H9 (cell line): ENCODE measurements at regions not wholly inside any gene's neighbourhood (a gene's known extent, or its start where the extent isn't known, plus 50 kb on each side); places are given as distances from the start of the nearest gene placed in this dataset.
A peak's percentile ranks its signal among the peaks of the same experiment; 100 is the strongest.

Source experiments
- DNase-seq: peaks from one replicate; pipeline ENCODE4 v3.0.0-alpha.2; 2017
- H2AFZ ChIP-seq: one replicate; pipeline ENCODE4 v1.6.1; 2013; ENCODE audit warnings: mild to moderate bottlenecking, low read length, control low read depth, moderate library complexity
- H2AK5ac ChIP-seq: 2 replicates; pipeline ENCODE4 v1.6.1; 2013; ENCODE audit warnings: low read length, control low read depth, mixed read lengths; ENCODE audit not compliant: insufficient read length
- H2BK120ac ChIP-seq: one replicate; pipeline ENCODE4 v1.6.1; 2013; ENCODE audit warnings: low read depth, mild to moderate bottlenecking, low read length, control low read depth, inconsistent platforms; ENCODE audit not compliant: poor library complexity, severe bottlenecking
- H2BK12ac ChIP-seq: 2 replicates; pipeline ENCODE4 v1.6.1; 2013; ENCODE audit warnings: low read length, control low read depth, mixed read lengths, low read depth; ENCODE audit not compliant: insufficient read length
- H2BK15ac ChIP-seq: 2 replicates; pipeline ENCODE4 v1.6.1; 2013; ENCODE audit warnings: low read depth, low read length, control low read depth
- H2BK20ac ChIP-seq: one replicate; pipeline ENCODE4 v1.6.1; 2013; ENCODE audit warnings: low read depth, mild to moderate bottlenecking, low read length, control low read depth, inconsistent platforms; ENCODE audit not compliant: poor library complexity, severe bottlenecking
- H2BK5ac ChIP-seq: 2 replicates; pipeline ENCODE4 v1.6.1; 2013; ENCODE audit warnings: low read length, control low read depth, mixed read lengths; ENCODE audit not compliant: insufficient read length
- H3K14ac ChIP-seq: 2 replicates; pipeline ENCODE4 v1.6.1; 2013; ENCODE audit warnings: low read length, control low read depth; ENCODE audit not compliant: insufficient read depth
- H3K18ac ChIP-seq: 2 replicates; pipeline ENCODE4 v1.6.1; 2013; ENCODE audit warnings: low read depth, mild to moderate bottlenecking, mixed read lengths, low read length, control low read depth; ENCODE audit not compliant: insufficient read length
- H3K23ac ChIP-seq: 2 replicates; pipeline ENCODE4 v1.6.1; 2013; ENCODE audit warnings: low read length, control low read depth, mixed read lengths, low read depth; ENCODE audit not compliant: insufficient read length
- H3K23me2 ChIP-seq: 2 replicates; pipeline ENCODE4 v1.6.1; 2013; ENCODE audit warnings: low read depth, mild to moderate bottlenecking, mixed read lengths, low read length, control low read depth; ENCODE audit not compliant: insufficient read length, poor library complexity, severe bottlenecking
- H3K27ac ChIP-seq: 2 replicates; pipeline ENCODE4 v1.5.1; 2013; ENCODE audit warnings: low read length, control low read depth, mixed read lengths, low read depth; ENCODE audit not compliant: insufficient read length
- H3K27me3 ChIP-seq: 2 replicates; pipeline ENCODE4 v1.6.1; 2013; ENCODE audit warnings: low read length, control low read depth, inconsistent platforms; ENCODE audit not compliant: insufficient read depth
- H3K4ac ChIP-seq: 2 replicates; pipeline ENCODE4 v1.6.1; 2013; ENCODE audit warnings: low read depth, mild to moderate bottlenecking, control low read depth, inconsistent platforms, low read length, moderate library complexity
- H3K4me1 ChIP-seq: 2 replicates; pipeline ENCODE4 v1.6.1; 2013; ENCODE audit warnings: low read length, control low read depth, inconsistent platforms; ENCODE audit not compliant: insufficient read depth
- H3K4me2 ChIP-seq: 2 replicates; pipeline ENCODE4 v1.6.1; 2013; ENCODE audit warnings: low read length, control low read depth, mixed read lengths; ENCODE audit not compliant: insufficient read length, insufficient read depth
- H3K56ac ChIP-seq: 2 replicates; pipeline ENCODE4 v1.6.1; 2013; ENCODE audit warnings: low read depth, mild to moderate bottlenecking, mixed read lengths, low read length, control low read depth; ENCODE audit not compliant: insufficient read length
- H3K79me1 ChIP-seq: 2 replicates; pipeline ENCODE4 v1.6.1; 2013; ENCODE audit warnings: low read depth, mild to moderate bottlenecking, moderate library complexity, low read length, control low read depth, inconsistent platforms; ENCODE audit not compliant: insufficient read depth, poor library complexity, severe bottlenecking
- H3K79me2 ChIP-seq: 2 replicates; pipeline ENCODE4 v1.6.1; 2013; ENCODE audit warnings: low read length, control low read depth, inconsistent platforms; ENCODE audit not compliant: insufficient read depth
- H3K9ac ChIP-seq: 2 replicates; pipeline ENCODE4 v1.6.1; 2013; ENCODE audit warnings: low read length, control low read depth, mixed read lengths; ENCODE audit not compliant: insufficient read length; ENCODE audit errors: extremely low read depth
- H3K9me3 ChIP-seq: one replicate; pipeline ENCODE4 v1.6.1; 2013; ENCODE audit warnings: low read depth, low read length, inconsistent platforms; ENCODE audit not compliant: control insufficient read depth
- H3T11ph ChIP-seq: one replicate; pipeline ENCODE4 v1.6.1; 2013; ENCODE audit warnings: mild to moderate bottlenecking, low read length, control low read depth, inconsistent platforms
- H4K20me1 ChIP-seq: one replicate; pipeline ENCODE4 v1.6.1; 2013; ENCODE audit not compliant: control insufficient read depth, insufficient read length, insufficient read depth
- H4K5ac ChIP-seq: 2 replicates; pipeline ENCODE4 v1.6.1; 2013; ENCODE audit warnings: low read depth, mild to moderate bottlenecking, mixed read lengths, low read length, control low read depth; ENCODE audit not compliant: insufficient read length
- H4K8ac ChIP-seq: replicated peaks from 2 replicates; pipeline ENCODE4 v1.6.1; 2013; ENCODE audit warnings: low read length, control low read depth, mixed read lengths, low read depth; ENCODE audit not compliant: insufficient read length
- H4K91ac ChIP-seq: 2 replicates; pipeline ENCODE4 v1.6.1; 2013; ENCODE audit warnings: low read depth, mild to moderate bottlenecking, moderate library complexity, mixed read lengths, low read length, control low read depth; ENCODE audit not compliant: insufficient read length
- H3K27ac Mint-ChIP-seq, 3 experiments: 2 replicates in 2 of 3; 3 replicates in 1 of 3; pipeline ENCODE4 v1.8.0; 2020 to 2021; ENCODE audit warnings: mixed read lengths in 3 of 3, mild to moderate bottlenecking in 1 of 3, moderate library complexity in 1 of 3
- H3K27me3 Mint-ChIP-seq: 2 replicates; pipeline ENCODE4 v1.8.0; 2021; ENCODE audit warnings: low read depth, mild to moderate bottlenecking, moderate library complexity, mixed read lengths
- H3K36me3 Mint-ChIP-seq, 3 experiments: 2 replicates in 2 of 3; 3 replicates in 1 of 3; pipeline ENCODE4 v1.8.0; 2020 to 2021; ENCODE audit warnings: low read depth in 3 of 3, mixed read lengths in 3 of 3; ENCODE audit not compliant: insufficient read depth in 1 of 3
- H3K4me1 Mint-ChIP-seq, 2 experiments: 2 replicates each; pipeline ENCODE4 v1.8.0; 2020; ENCODE audit warnings: mixed read lengths in 2 of 2
- H3K4me3 Mint-ChIP-seq, 2 experiments: 2 replicates in 1 of 2; 3 replicates in 1 of 2; pipeline ENCODE4 v1.8.0; 2020 to 2021; ENCODE audit warnings: mild to moderate bottlenecking in 2 of 2, mixed read lengths in 2 of 2, moderate library complexity in 1 of 2
- H3K9me3 Mint-ChIP-seq, 2 experiments: 2 replicates in 1 of 2; 3 replicates in 1 of 2; pipeline ENCODE4 v1.8.0; 2020; ENCODE audit warnings: mild to moderate bottlenecking in 2 of 2, mixed read lengths in 2 of 2, moderate library complexity in 1 of 2
- whole genome bisulfite sequencing: extraction: QIAGEN DNeasy Blood & Tissue Kit; methylation state at CpG from one replicate; pipeline ENCODE4 v1.1.7; 2013; ENCODE audit warnings: missing lambda C conversion rate, low lambda C conversion rate, mixed read lengths; ENCODE audit not compliant: insufficient read length; ENCODE audit errors: extremely low coverage; 5-methylcytosine and 5-hydroxymethylcytosine counted together
- TF ChIP-seq, protein P1 (sequence below): fragments of 200-600 bp; sonication (generic); conservative IDR thresholded peaks from 3 replicates; pipeline ENCODE4 v1.8.0; 2021; ENCODE audit warnings: antibody characterized with exemption, mild to moderate bottlenecking

DNA sequence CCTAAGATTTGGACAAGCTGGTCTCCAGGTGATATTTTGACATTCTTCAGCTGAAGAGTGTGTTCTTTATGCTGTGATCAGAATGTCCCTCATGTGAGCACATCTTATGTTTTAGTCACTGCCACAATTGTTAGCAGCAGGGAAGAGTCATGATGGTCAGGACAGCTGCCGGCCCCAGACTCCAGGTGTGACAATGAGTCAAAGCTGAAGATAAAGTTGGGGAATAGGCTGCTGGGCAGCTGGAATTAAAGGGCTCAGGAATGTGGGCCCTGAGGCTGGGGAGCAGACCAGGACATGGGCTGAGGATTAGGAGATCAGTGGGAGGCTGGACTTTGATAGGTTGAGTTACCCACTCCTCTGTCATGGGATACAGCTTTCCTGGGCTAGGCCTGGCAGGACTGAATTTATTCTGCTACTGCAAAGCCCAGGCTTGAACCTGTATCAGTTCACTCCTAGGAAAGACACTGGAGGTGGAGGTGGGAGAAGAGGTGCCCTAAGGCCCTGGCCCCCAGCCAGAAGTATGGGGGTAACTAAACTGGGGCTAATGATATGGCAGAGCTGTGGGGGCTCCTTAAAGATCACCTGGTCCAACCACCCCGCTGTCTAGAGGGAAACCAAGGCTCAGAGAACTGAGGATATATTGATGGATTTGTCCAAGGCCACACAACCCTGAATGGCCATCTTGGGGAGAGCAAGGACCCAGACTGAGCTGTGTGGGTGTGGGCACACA is 119.5 kb downstream of the PJA1 start:
- Mint-ChIP-seq H3K4me1 (0 out of 4 replicates have a peak, but pooled peaks cover 0 to 3% of the 10 kb centered on the region in 2 experiments), H3K27ac (no peak overlapping the region), H3K9me3 (peaks cover 41 to 48% of the 10 kb centered on the region in 2 experiments), H3K4me3 (no peak overlapping the region), H3K27me3 (peaks cover 14% of the 10 kb centered on the region), H3K36me3 (peaks cover 0 to 2% (median 0%) of the 10 kb centered on the region in 3 experiments; a peak in 2 of 7 replicates)
- Histone ChIP-seq H4K91ac (no peak overlapping the region), H3K9ac (no peak overlapping the region), H2AFZ (no peak overlapping the region), H2AK5ac (no peak overlapping the region), H4K20me1 (no peaks in the 10 kb centered on the region), H3K4me2 (no peak overlapping the region), H4K5ac (no peak overlapping the region), H2BK120ac (no peak overlapping the region), H3K56ac (no peak overlapping the region), H3K18ac (no peak overlapping the region), H3K4me1 (no peaks in the 10 kb centered on the region), H3K79me2 (no peaks in the 10 kb centered on the region), H3K4ac (no peak overlapping the region), H3K23me2 (no peaks in the 10 kb centered on the region), H3K27ac (no peak overlapping the region), H3K23ac (no peak overlapping the region), H3K27me3 (no peaks in the 10 kb centered on the region; the same call in 1 of the 2 replicates), H3K9me3 (no peaks in the 10 kb centered on the region), H3K14ac (no peak overlapping the region), H2BK12ac (no peak overlapping the region), H2BK15ac (no peak overlapping the region), H3K79me1 (no peaks in the 10 kb centered on the region), H2BK5ac (no peak overlapping the region), H4K8ac (no peak overlapping the region), H2BK20ac (no peak overlapping the region), H3T11ph (no peak overlapping the region)
- peak; percentile 12 for DNase-seq
- whole genome bisulfite sequencing = no CpG with 5 or more reads among the region's 2 CpGs
- TF ChIP-seq, protein P1, sequence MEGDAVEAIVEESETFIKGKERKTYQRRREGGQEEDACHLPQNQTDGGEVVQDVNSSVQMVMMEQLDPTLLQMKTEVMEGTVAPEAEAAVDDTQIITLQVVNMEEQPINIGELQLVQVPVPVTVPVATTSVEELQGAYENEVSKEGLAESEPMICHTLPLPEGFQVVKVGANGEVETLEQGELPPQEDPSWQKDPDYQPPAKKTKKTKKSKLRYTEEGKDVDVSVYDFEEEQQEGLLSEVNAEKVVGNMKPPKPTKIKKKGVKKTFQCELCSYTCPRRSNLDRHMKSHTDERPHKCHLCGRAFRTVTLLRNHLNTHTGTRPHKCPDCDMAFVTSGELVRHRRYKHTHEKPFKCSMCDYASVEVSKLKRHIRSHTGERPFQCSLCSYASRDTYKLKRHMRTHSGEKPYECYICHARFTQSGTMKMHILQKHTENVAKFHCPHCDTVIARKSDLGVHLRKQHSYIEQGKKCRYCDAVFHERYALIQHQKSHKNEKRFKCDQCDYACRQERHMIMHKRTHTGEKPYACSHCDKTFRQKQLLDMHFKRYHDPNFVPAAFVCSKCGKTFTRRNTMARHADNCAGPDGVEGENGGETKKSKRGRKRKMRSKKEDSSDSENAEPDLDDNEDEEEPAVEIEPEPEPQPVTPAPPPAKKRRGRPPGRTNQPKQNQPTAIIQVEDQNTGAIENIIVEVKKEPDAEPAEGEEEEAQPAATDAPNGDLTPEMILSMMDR = no peak
